Tibial artery (tissue), 4 donors: ENCODE measurements at regions not wholly inside any gene's neighbourhood (a gene's known extent, or its start where the extent isn't known, plus 50 kb on each side); places are given as distances from the start of the nearest gene placed in this dataset.

Experiments used
- DNase-seq, 2 donors: peaks; one replicate each; pipeline ENCODE4 v3.0.0-alpha.2; 2019
- H3K27ac ChIP-seq, 2 donors: fragments of 200-600 bp; sonication (generic) in 1 of 2; 1 replicate in 1 of 2; 2 replicates in 1 of 2; pipeline ENCODE4 v1.5.1; 2018 to 2019; ENCODE audit warnings: mild to moderate bottlenecking in 1 of 2
- H3K27me3 ChIP-seq, 2 donors: fragments of 200-600 bp; sonication (generic) in 1 of 2; one replicate each; pipeline versions ENCODE4 v1.5.1 to v1.6.0; 2016 to 2019
- H3K36me3 ChIP-seq, 3 donors: fragments of 200-600 bp; sonication (generic) in 2 of 3; one replicate each; pipeline ENCODE4 v1.5.1; 2016 to 2019; ENCODE audit warnings: mild to moderate bottlenecking in 2 of 3
- H3K4me1 ChIP-seq, 4 donors: fragments of 200-600 bp; sonication (generic) in 2 of 4; 1 replicate in 3 of 4; 2 replicates in 1 of 4; pipeline ENCODE4 v1.5.1; 2016 to 2019
- H3K4me3 ChIP-seq, 2 donors: fragments of 200-600 bp; sonication (generic) in 1 of 2; 1 replicate in 1 of 2; 2 replicates in 1 of 2; pipeline ENCODE4 v1.5.1; 2018 to 2019; ENCODE audit warnings: mild to moderate bottlenecking in 2 of 2
- H3K9me3 ChIP-seq, 3 donors: fragments of 200-600 bp; sonication (generic) in 1 of 3; one replicate each; pipeline ENCODE4 v1.5.1; 2016 to 2019
- intact Hi-C: fragments of 100-400 bp; cut with DNase I; formaldehyde crosslinking; loops from one replicate; pipeline ENCODE4 v1.15.0; 2023; ENCODE audit warnings: low total_unique reads
- TF ChIP-seq, protein P1 (sequence below), 2 experiments: fragments of 200-600 bp in 1 of 2; fragments of 450-650 bp in 1 of 2; IDR thresholded peaks; one replicate each; pipeline ENCODE4 v1.5.1; 2017 to 2019; ENCODE audit warnings: antibody characterized with exemption in 2 of 2, mild to moderate bottlenecking in 1 of 2, moderate library complexity in 1 of 2

- no peak for DNase-seq
- Histone ChIP-seq H3K36me3 (no peaks in the 10 kb centered on the region), H3K9me3 (no peaks in the 10 kb centered on the region), H3K4me1 (no peaks in the 10 kb centered on the region), H3K4me3 (no peak overlapping the region), H3K27ac (no peak overlapping the region), H3K27me3 (no peaks in the 10 kb centered on the region)
- intact Hi-C loops, result no loop called here
- TF ChIP-seq, protein P1, sequence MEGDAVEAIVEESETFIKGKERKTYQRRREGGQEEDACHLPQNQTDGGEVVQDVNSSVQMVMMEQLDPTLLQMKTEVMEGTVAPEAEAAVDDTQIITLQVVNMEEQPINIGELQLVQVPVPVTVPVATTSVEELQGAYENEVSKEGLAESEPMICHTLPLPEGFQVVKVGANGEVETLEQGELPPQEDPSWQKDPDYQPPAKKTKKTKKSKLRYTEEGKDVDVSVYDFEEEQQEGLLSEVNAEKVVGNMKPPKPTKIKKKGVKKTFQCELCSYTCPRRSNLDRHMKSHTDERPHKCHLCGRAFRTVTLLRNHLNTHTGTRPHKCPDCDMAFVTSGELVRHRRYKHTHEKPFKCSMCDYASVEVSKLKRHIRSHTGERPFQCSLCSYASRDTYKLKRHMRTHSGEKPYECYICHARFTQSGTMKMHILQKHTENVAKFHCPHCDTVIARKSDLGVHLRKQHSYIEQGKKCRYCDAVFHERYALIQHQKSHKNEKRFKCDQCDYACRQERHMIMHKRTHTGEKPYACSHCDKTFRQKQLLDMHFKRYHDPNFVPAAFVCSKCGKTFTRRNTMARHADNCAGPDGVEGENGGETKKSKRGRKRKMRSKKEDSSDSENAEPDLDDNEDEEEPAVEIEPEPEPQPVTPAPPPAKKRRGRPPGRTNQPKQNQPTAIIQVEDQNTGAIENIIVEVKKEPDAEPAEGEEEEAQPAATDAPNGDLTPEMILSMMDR (IDR thresholded peaks at IDR 0.05), result no peak
Measured at GRCh38 chr4:61024610-61025009, 175.5 kb upstream of the ADGRL3 start.

DNA sequence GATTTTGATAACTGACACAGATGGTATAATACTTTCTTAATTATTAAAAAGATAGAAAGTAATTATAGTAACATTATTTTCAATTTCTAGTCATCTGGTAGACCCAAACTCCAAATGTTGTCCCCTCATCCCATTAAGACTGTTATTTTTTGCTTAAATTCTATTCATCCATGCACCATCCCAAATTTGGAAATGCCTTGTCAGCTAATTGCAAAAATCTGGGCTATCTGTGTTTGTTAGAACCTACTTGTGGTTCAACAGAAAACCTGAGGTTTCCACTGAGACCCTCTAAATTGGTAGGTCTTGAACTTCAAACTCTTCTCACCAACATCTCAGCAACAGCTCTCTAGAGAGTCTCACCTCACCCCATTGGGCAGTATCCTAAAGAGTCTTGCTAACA lies 172.2 kb upstream of the ADGRL3 start:
- H3K4me1 ChIP-seq, result no peaks in the 10 kb centered on the region
- no peaks in the 10 kb centered on the region for H3K27me3 ChIP-seq
- no peak overlapping the region for H3K4me3 ChIP-seq
- TF ChIP-seq, protein P1 (IDR thresholded peaks at IDR 0.05), result no peak
- no peaks in the 10 kb centered on the region for H3K9me3 ChIP-seq
- no peak overlapping the region for H3K27ac ChIP-seq
- no peaks in the 10 kb centered on the region for H3K36me3 ChIP-seq
- no peak for DNase-seq
- intact Hi-C loops, result no loop called here

- H3K27ac ChIP-seq, result no peak overlapping the region
- no peak overlapping the region for H3K4me3 ChIP-seq
- no peaks in the 10 kb centered on the region for H3K27me3 ChIP-seq
- H3K36me3 ChIP-seq, result no peaks in the 10 kb centered on the region
- no peak for DNase-seq
- intact Hi-C loops, result no loop called here
- TF ChIP-seq, protein P1 (IDR thresholded peaks at IDR 0.05), result no peak
- no peaks in the 10 kb centered on the region for H3K4me1 ChIP-seq
- no peaks in the 10 kb centered on the region for H3K9me3 ChIP-seq
Measured at GRCh38 chr4:61036071-61036684, 163.9 kb upstream of the ADGRL3 start.

- TF ChIP-seq, protein P1 (IDR thresholded peaks at IDR 0.05), result no peak
- H3K4me1 ChIP-seq, result no peaks in the 10 kb centered on the region
- H3K9me3 ChIP-seq, result no peaks in the 10 kb centered on the region
- DNase-seq, result no peak
- H3K27ac ChIP-seq, result no peak overlapping the region
- no peaks in the 10 kb centered on the region for H3K27me3 ChIP-seq
- no peaks in the 10 kb centered on the region for H3K36me3 ChIP-seq
- intact Hi-C loops, result no loop called here
- H3K4me3 ChIP-seq, result no peak overlapping the region
Measured at GRCh38 chr4:61041527-61041926, 158.6 kb upstream of the ADGRL3 start.

DNA sequence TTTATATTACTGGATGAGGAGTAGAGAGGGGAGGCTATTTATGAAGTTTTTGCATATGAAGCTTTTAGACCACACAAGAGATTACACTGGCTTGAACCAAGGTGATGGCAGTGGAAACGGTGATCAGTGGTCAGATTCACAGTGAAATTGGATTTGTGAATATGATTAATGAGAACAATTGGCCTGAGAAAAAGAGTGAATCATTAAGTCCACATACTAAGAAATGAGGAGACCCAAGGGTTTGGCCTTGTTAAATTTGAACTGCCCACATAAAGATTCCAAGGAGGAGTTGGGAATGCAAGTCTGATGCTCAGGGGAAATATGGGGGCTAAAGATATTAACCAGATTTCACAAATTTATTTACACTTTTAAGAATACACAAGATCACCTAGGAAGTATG lies 155.3 kb upstream of the ADGRL3 start:
- Histone ChIP-seq H3K4me1 (peaks cover 0 to 5% (median 0%) of the 10 kb centered on the region in 4 donors), H3K9me3 (no peaks in the 10 kb centered on the region), H3K27ac (no peak overlapping the region), H3K4me3 (no peak overlapping the region), H3K27me3 (no peaks in the 10 kb centered on the region), H3K36me3 (no peaks in the 10 kb centered on the region)
- TF ChIP-seq, protein P1 (IDR thresholded peaks at IDR 0.05), result no peak
- DNase-seq, result no peak
- intact Hi-C loops, result no loop called here

DNA sequence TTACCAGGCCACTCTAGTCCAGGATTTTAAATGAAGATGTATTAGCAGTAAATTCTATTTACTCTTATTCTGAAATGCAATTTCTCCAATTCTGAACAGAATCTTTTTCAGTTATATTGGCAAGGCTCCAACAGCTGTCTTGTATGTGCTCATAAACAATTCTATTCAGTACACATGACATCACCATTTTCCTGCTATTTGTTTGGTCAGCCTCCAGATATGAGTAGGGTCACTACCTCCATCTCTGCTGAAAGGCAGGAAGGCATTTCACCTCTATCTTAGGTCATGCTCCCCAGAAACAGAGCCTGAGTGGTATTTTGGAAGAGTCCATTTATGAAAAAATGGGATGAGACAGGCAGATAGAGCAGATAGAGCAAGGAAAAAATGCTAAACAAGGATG lies 151.1 kb upstream of the ADGRL3 start:
- H3K4me1 ChIP-seq, result peaks cover 0 to 5% (median 0%) of the 10 kb centered on the region in 4 donors
- no peak overlapping the region for H3K27ac ChIP-seq
- H3K36me3 ChIP-seq, result no peaks in the 10 kb centered on the region
- TF ChIP-seq, protein P1 (IDR thresholded peaks at IDR 0.05), result no peak
- H3K9me3 ChIP-seq, result no peaks in the 10 kb centered on the region
- H3K4me3 ChIP-seq, result no peak overlapping the region
- H3K27me3 ChIP-seq, result no peaks in the 10 kb centered on the region
- DNase-seq, result no peak
- intact Hi-C loops, result no loop called here
